Suppressor macrophage treated with lipopolysaccharide for 4 hours (primary cell): ENCODE measurements at regions not wholly inside any gene's neighbourhood (a gene's known extent, or its start where the extent isn't known, plus 50 kb on each side); places are given as distances from the start of the nearest gene placed in this dataset.

ENCODE experiments used
- DNase-seq: peaks from one replicate; pipeline ENCODE4 v3.0.0-alpha.2; 2020

DNA sequence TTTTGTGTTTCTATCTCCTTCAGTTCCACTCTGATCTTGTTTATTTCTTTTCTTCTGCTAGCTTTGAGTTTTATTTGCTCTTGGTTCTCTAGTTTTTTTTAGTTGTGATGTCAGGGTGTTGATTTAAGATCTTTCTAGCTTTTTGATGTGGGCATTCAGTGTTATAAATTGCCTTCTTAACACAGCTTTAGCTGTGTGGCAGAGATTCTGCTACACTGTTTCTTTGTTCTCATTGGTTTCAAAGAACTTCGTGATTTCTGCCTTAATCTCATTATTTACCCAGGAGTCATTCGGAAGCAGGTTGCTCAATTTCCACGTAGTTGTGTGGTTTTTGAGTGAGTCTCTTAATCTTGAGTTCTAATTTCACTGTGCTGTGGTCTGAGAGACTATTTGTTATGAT, 251.7 kb upstream of the HTR2A start:
- no peak for DNase-seq

DNA sequence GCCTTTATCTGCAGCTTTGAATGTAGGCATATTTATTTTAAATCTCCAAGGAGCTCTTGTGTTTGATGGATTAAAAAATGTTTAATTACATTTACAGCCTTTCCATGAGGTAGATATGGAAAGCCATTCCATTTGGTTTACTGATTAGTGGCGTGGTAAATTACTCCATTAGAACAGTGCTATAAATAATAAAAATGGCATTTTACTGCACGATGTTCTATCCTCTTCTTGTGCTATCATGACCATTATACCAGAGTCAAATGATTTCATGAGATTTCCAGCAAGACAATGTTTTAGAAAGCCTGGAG, 250.9 kb upstream of the HTR2A start:
- no peak for DNase-seq

DNA sequence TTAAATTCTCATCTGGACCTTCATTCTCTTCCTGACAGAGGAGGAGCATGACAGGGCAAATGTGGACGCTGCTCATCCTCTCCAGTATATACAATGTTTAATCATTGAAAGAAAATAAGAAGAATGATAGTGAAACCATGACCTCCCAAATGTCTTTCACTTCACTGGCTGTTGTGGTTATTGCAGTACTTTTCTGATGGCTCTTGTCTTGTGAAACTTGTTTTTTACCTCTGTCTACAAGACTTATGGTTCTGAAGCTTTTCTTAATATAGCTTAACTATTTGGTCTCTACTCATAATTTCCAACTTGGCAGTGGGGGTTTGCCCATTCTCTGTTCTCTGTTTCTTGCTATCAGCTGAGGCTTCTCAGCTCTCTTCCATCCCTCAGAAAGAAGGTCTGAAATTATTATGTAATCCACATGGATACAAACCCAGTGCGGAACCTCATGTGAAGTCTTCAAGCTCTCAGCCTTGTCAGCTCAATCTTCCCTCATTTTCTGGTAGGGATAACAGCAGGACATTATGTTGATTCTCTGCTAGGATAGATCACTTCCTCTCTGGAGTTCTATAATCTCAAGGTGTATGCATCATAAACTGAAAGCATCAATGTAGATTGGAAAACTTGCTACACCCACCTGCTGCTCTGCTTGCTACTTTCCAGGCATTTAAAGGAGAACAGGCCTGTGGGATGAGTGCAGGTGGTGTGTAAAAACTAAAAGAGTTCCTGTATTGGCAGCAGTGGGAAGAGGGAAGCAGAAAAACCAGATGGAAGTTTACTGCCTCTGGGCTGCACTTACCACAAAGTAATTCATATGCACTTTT, 250.3 kb upstream of the HTR2A start:
- DNase-seq, result peak; percentile 4

DNA sequence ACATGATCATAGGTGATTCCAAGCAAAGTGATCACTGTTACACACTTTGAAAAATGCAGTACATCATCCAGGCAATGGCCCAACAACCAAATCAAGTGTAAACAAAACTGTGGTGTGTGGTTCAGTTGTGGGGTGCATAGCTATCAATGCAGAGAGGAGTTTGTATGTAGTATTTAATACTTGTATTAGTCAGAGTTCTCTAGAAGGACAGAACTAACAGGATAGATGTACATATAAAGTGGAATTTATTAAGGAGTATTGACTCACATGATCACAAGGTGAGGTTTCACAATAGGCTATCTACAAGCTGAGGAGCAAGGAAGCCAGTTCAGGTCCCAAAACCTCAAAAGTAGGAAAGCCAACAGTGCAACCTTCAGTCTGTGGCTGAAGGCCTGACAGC, 249.3 kb upstream of the HTR2A start:
- no peak for DNase-seq

DNA sequence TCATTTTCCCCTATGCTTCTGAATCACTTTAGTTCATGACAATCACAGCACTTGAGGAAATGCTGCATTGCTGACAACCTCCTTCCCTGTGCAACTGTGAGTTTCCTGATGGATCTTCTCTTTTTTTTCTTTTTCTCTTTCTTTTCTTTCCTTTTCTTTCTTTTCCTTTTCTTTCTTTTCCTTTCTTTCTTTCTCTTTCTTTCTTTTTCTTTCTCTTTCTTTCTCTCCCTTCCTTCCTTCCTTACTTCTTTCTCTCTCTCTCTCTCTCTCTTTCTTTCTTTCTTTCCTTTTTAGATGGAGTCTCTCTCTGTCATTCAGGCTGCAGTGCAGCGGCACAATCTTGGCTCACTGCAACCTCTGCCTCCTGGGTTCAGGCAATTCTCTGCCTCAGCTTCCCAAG, 247.9 kb upstream of the HTR2A start:
- no peak for DNase-seq

DNA sequence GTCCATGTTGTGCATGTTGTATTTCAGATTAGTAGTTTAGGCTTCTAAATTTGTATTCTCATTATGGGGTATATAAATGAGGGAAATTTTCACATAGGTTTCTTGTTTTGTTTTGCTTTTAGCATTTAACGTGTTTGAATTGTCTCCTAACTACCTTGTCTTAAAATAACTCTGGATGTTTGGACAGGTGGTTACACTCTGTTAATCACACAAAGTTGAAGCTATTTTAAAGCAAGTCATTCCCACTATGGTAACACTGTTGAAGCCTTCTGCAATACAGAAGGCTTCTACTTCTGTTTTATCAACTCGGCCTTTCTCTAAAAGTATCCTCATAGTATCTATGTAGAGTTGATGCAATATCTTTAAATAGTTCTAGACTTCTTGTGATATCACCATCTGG, 245.3 kb upstream of the HTR2A start:
- no peak for DNase-seq

DNA sequence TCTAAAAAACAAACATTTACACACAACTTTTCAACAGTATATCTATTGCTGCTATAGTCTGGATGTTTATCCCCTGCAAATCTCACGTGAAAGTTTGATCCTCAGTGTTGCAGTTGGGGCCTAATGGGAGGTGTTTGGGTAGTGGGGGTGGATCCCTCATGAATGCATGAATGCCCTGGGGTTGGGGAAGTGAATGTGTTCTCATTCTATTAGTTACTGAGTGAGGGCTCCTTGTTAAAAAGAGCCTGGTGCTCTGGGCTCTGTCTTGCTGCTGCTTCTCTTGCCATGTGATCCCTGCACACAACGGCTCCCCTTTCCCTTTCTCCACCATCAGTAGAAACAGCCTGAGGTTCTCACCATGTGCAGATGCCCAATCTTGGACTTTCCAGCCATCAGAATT, 242.7 kb upstream of the HTR2A start:
- DNase-seq, result no peak

DNA sequence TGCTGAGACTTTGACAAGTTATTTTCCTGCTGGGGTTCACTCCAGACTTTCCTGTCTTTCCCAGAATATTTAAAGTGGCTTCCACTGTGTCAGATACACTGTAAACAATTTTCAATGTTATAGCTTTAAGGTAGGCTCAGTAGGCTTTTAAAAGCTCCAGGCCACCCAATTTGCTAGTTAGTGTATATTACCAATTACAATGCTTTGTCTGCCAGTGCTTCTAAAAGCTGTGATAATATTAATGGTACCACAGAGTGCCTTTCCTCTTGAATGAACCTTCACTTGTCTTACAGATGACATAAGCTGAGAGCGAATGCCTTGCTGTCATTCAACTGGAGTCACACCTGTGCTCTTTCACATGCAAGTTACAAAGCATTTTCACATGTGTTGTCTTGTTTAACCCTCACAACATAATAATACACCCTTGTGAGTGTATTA, 239.7 kb upstream of the HTR2A start:
- DNase-seq, result no peak

DNA sequence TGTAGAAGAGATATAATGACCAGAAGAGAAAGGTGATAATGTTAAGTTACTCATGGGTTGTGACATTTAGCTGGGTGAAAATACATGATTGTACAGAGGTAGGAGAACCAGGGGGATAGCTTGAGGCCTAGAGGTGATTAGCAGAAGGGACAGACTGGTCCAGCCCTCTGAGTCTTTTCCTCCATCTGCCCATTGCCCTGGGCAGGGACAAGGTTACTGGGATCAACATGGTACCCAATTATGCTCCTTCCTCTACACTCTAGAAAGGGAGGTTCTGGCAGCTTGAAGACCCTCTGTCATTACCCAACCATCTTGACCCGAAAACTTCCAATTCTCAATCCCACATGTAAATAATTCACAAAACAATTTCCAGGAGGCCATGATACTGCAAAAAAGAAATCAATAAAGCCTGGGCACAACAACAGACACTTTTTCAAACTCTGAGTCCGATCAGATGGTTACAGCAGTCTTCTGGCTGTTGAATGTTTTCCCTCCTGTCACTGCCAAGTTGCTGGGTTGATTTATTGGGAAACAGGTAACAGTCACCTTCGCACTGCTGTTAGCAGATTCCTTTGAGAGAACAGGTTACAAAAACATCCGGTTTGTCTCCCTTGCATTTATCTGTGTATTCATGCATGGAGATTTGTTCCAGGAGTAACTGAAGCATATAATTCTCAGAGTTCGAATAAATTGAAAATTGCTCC, 239.1 kb upstream of the HTR2A start:
- DNase-seq, result no peak

DNA sequence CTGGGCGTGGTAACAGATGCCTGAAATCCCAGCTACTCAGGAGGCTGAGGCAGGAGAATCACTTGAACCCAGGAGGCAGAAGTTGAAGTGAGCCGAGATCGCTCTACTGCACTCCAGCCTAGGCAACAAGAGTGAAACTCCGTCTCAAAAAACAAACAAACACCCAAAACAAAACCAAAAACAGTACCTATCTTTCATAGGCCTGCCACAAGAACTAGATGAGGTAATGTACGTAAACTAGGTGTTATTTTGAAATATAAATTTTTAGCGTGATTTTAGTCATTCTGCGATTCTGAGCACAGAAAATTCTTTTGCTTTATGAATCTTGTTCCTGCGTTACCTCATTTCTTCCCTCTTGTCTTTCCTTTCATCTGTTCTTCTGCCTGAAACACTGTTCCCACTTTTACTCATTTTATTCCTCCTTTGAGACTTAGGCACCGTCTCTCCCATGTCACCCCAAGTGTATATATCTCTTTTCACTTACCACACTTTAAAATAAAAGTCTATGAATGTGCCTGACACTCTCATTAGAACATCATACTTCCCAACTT, 238.2 kb upstream of the HTR2A start:
- DNase-seq, result no peak

DNA sequence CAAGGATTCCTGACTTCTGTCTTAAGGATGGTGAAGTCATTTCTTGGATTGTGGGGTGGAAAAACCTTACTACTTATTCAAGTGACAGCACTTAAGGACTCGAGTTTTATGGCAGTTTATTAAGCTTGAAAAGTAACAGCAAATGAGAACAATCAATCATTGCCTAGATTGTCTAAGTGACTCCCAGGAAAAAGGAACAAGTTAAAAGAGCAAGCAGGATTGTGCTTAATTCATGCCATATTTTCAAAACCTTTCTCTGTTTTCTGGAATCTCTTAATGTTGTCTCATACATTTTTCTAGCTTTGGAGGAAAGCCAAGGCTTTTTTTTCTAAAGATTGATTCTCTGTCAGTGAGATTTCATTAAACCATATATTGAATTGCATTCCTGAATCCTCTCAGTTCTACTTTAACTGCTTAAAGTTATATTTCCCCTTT, 236.2 kb upstream of the HTR2A start:
- no peak for DNase-seq

DNA sequence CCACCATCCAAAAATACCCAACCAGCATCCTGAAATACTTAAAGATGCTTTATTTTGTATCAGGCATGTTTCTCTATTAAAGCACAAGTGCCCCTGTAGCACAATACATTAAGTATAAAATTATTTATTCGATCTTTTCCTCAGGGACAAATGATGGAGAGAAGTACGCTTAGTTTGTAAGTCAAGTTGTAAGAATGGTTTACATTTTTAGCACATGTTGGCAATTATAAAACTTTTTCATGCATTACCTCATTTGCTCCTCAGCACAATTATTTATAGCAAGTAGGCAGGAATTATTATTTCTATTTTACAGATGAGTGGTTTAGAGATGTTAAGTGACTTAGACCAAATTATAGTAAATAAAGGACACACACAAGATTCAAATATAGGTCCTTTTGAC, 232.6 kb upstream of the HTR2A start:
- DNase-seq, result no peak

DNA sequence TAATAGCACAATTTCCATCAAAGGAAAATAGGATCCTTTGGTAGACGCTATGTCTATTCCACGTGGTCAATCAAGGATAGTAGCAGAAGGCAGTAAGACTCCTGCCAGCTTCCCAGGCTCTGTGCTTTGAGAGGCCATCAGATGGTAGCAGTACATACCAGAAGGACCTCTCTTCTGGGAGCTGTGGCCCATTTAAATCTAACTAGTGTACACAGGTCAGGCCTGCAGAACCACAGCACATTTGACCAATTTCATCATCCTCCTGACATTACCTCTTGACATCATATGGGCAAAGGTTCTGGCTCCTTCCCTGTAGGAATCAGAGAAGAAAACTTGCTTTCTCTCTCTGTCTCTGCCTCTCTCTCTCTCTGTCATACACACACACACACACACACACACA, 229.6 kb upstream of the HTR2A start:
- no peak for DNase-seq

DNA sequence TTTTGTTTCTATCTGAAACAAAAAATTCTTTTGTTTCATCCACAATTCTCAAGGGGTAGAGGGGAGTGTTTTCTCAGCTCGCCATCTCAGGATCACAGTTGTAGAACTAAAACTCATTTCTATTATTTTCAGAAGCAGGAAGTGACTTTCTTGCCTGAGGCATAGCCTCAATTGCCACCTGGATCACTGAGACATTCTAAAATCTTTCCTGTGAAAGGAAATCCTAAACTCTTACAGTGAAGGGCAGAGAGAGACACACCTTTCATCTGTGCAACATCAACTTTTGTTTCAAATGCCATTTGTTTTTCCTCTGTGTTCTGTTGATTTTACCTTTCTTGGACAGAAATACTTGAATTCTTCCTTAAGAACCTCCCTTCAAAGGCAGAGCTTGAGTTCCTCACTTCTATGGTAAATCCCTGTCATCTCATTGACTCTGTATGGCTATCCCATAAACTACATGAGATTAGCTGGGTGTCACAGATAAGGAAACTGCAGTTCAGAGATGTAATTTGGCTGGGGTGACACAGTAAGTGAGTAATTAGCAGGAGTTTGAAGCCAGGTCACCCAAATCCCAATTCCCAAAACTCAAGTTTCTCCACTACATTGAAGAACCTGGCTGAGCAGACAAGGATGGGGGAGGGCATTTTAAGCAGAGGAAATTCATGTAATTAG, 224.4 kb upstream of the HTR2A start:
- no peak for DNase-seq

DNA sequence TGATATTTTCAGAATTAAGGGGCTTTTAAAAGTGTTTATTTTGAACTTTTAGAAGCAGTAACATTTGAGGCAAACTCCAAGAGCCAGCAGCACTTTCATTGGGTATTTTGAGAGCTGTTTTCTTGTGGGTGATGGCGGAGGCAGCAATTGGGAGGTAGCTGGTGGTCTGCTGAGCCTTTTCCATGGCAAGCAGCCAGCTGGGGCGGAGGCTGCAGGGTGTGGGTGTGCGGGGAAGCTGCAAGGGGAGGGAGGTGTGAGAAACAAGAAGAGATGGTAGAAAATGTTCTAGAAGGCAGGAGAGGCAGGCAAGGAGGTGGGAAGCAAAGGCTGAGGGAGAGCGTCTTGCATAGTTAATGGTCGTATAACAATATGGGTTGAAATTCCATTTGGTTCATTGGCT, 223.4 kb upstream of the HTR2A start:
- no peak for DNase-seq

DNA sequence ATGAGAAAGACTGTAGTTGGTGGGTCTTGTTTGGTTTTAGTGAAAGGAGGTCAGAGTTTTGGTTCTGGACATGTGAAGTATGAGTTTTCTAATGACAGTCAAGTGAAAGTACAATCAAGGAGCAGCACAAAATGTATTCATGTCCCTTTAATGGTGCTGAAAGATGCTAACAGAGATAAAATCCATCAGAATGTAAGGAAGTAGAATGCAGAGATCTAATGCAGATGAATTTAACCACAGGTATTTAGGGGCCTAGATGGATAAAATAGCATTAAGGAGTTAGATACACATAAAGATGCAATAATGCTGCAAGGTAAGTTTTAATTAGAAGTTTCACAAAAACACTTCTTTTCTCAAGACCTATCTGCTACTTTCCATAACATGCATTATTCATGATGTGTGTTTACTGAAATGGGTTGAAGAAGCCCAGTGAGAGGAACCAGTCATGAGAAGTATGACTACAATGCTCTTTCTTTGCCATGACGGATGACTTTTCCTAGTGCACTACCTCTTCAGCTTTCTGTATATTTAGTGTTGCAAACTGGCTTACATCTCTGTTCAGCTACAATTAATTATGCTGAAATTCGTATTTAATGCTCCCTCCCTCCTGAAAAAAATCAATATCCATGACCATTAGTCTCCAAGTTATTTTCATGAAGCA, 222.9 kb upstream of the HTR2A start:
- no peak for DNase-seq

DNA sequence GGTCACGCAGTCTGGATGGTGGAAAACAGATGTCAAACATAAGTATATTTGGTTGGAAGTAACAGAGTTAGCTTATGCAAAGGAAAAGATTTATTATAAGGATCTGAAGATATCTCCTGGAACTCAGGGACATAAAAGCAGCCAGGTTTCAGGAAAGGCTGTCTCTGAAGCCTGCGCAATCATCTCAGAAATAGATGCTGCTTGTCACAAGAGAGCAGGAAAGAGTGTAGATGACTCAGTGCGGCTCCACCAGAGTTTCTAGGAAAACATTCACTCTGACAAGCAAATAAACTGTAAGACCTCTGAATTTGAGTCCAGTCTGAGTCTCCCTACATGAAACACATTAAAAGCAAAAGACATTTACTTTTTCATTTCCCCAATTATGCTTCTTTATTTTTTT, 220.4 kb upstream of the HTR2A start:
- DNase-seq, result peak; percentile 1

DNA sequence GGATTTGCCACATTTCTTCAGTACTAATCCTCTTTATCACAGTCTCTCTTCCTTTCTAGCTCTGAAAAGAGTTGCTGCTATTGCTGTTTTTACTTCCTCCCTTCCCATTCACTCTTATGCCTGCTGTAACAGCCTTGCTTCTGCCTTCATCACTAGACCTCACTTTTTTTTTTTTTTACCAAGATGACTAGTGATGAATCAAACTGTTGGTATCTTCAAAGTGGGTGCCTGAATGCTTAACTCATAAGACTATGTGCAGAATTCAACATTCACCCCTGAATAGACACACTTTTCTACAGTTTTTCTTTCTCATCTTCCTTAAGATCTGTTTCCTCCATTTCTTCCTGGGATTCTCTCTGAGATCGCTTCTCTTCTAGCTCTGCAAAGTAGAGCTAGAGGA, 217.2 kb upstream of the HTR2A start:
- peak; percentile 3 for DNase-seq

DNA sequence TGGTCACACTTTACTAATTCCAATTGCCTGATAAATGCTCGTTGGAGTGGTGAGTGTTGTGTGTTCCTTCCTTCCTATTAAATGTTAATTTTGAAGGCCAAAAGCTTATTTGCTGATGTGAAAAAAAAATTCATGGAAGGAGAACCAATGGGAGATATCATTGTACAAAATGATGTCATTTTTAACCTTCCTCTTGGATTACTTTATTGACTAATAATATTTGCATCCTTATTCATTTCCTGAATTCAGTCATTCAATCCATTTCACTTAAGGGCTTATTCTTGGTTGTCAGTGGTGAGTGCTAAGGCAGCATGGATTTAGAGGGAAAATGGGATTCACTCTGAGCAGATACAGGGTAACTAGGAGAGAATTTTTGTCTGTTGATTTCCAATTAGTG, 216.0 kb upstream of the HTR2A start:
- DNase-seq, result no peak

DNA sequence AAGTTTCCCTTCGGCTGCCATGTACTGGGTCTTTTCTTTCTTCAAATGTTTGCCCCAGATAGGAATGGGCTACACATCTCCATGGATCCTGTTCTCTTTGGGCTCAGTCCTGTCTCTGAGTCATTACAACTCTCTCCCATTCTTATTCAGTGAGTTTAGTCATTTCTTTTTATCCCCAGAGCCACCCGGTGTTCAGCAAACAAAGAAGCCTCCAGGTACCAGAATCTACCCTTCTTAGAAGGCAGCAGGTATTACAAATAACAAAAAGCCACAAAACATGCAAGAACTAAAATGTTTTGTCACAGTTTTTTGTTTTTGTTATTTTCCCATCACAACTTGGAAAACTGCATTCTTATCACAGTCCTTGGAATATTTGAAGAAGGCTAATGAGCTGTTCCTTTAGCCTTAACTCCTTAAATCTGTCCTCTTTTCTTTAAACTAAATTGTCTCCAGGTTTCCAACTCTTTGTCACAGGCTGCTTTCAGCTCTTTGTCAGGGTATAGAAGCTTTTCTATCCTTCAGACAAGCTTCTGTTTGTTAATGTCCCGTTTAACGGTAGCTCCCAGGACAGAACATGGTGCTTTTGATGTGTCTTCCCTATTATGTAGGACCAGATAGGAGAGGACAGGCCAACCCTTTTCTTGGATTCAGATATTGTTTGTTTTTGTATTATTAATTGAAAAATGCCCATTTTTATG, 215.5 kb upstream of the HTR2A start:
- DNase-seq, result no peak

DNA sequence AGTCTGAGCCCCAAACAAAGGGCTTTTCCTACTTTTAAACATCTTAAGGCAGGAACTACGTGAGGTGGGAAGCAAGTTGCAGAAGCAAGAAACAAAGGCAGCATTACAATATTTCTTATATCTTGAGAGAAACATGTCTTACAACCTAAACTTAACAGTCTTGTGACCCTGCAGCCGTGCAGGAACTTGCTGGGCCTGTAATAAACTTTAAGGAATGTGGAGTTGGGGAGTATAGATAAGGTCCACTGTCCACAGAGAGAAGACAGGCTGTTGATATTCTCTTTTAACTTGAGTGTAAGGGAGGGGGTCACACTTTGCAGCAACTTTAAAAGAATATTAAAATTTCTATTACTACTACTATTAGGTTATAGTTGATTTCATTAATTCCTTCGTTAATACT, 214.6 kb upstream of the HTR2A start:
- DNase-seq, result no peak

DNA sequence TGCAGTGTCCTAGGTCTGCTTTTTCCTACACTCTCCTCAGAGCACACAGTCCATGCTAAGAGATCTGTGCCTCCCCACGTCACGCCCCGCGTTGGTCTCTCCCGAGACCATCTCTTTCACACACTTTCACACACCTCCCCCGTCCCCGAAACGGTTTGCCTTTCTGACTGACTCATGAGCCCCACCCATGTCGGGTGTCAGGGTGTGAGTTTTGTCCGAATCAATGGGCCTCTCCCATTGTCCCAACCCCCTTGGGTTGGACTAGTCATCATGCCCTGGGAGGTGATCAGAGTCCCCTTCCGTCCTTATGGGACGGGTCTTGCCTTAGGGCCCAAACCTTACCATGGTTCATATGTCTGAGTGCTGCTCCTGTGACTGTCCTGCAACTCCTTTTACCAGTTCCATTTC, 214.0 kb upstream of the HTR2A start:
- DNase-seq, result no peak

DNA sequence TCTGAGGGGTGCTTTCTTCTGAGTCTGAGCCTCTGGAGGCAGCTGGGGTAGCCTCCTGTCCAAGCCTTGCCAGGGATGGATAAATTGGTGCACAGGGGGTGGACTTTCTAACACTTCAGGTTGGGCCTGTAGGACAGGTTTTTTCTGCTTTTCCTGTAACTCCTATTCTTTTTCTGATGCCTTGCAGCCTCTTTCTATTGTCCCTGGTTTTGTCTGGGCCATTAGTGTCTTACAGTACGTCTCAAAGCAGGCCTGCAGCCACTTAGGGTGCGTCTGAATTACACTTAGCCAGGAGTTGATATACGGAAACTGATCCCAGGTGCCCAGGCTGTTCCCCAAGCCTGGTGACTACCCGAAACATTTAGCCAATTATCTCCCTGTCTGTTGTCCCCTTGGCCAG, 213.3 kb upstream of the HTR2A start:
- DNase-seq, result no peak
